ENCODE measurements at regions not wholly inside any gene's neighbourhood (a gene's known extent, or its start where the extent isn't known, plus 50 kb on each side); places are given as distances from the start of the nearest gene placed in this dataset.

- TF ChIP-seq SPI1 (IDR thresholded peaks at IDR 0.05; ENCODE audit: borderline replicate concordance, low read depth) (no peak), REST (IDR thresholded peaks at IDR 0.05; ENCODE audit: insufficient replicate concordance, low read depth) (no peak), CTCF (IDR thresholded peaks at IDR 0.05; ENCODE audit: insufficient read depth, low read length) (no peak)
Measured at GRCh38 chr22:48918585-48919186, 909.0 kb downstream of the BRD1 start.

Measured in HL-60 (cell line).